K562 (cell line): ENCODE measurements at regions not wholly inside any gene's neighbourhood (a gene's known extent, or its start where the extent isn't known, plus 50 kb on each side); places are given as distances from the start of the nearest gene placed in this dataset.

Source experiments
- ATAC-seq: fragments of 200-7000 bp; cut with Tn5 transposase; 3 replicates; pipeline ENCODE4 v1.9.1; 2020; ENCODE audit warnings: moderate library complexity
- BruUV-seq: library from RNA; stranded (reverse); fragments of 400-500 nt; replicated peaks from 2 replicates; lab custom pipeline; 2021; lab: Mats Ljungman, UMichigan
- CTCF ChIA-PET: fragments of 300-600 bp; formaldehyde crosslinking; extraction: SDS; loops from one replicate; lab custom pipeline; 2021; ENCODE audit warnings: low intra/inter-chr PET ratio; lab: Yijun Ruan, JAX
- POLR2A ChIA-PET: fragments of 300-600, 350-650 bp; sonication (Branson Sonifier 250); formaldehyde crosslinking; extraction: SDS; loops from one replicate; lab custom pipeline; 2021; ENCODE audit warnings: antibody characterized with exemption, inconsistent platforms; lab: Yijun Ruan, JAX
- DNase-seq, 4 experiments: peaks; one replicate each; pipeline versions ENCODE4 v3.0.0 to v3.0.0-alpha.2; 2011 to 2018; ENCODE audit warnings: low spot score in 3 of 4, mixed read lengths in 3 of 4; ENCODE audit errors: extremely low read depth in 1 of 4
- FAIRE-seq: peaks from 2 replicates; lab custom pipeline; 2011; peaks lifted over from hg19 to GRCh38; lab: Jason Lieb, UNC
- H2AFZ ChIP-seq: 2 replicates; pipeline ENCODE4 v1.6.0; 2011; ENCODE audit warnings: low read depth, low read length, control low read depth, inconsistent platforms
- H3K27ac ChIP-seq: fragments of 200-600 bp; 3 replicates; pipeline ENCODE4 v1.8.0; 2011; ENCODE audit warnings: low read depth, mild to moderate bottlenecking, control low read depth, inconsistent platforms, low read length, moderate library complexity, mixed read lengths; ENCODE audit errors: extremely low read depth
- H3K27me3 ChIP-seq, 2 experiments: fragments of 300-600 bp in 1 of 2; 2 replicates in 1 of 2; 3 replicates in 1 of 2; pipeline versions ENCODE4 v1.6.0 to v1.8.0; 2011; ENCODE audit warnings: inconsistent platforms in 2 of 2, low read length in 2 of 2, mild to moderate bottlenecking in 1 of 2, mixed read lengths in 1 of 2, moderate library complexity in 1 of 2; ENCODE audit not compliant: control insufficient read depth in 2 of 2, insufficient read depth in 2 of 2
- H3K36me3 ChIP-seq: fragments of 300-600 bp; 3 replicates; pipeline ENCODE4 v1.8.0; 2011; ENCODE audit warnings: mild to moderate bottlenecking, low read length, inconsistent platforms; ENCODE audit not compliant: control insufficient read depth, insufficient read depth
- H3K4me1 ChIP-seq, 2 experiments: fragments of 200-600 bp in 1 of 2; replicated peaks in 1 of 2; 2 replicates in 1 of 2; 3 replicates in 1 of 2; pipeline versions ENCODE4 v1.5.1 to v1.8.0; 2011; ENCODE audit warnings: inconsistent platforms in 2 of 2, low read length in 2 of 2, mild to moderate bottlenecking in 1 of 2, mixed read lengths in 1 of 2, moderate library complexity in 1 of 2; ENCODE audit not compliant: control insufficient read depth in 2 of 2, insufficient read depth in 2 of 2
- H3K4me2 ChIP-seq: 2 replicates; pipeline ENCODE4 v1.6.1; 2011; ENCODE audit warnings: low read length, control low read depth, inconsistent platforms, mixed read lengths; ENCODE audit not compliant: insufficient read depth
- H3K4me3 ChIP-seq: fragments of 200-600 bp; sonication (generic), shearing (Covaris generic); 2 replicates; pipeline ENCODE4 v1.5.1; 2016; ENCODE audit warnings: control low read depth, inconsistent platforms
- H3K79me2 ChIP-seq: fragments of 200-600 bp; 3 replicates; pipeline ENCODE4 v1.8.0; 2011; ENCODE audit warnings: low read length, inconsistent platforms; ENCODE audit not compliant: control insufficient read depth, insufficient read depth
- H3K9ac ChIP-seq, 2 experiments: 2 replicates each; pipeline versions ENCODE4 v1.6.0 to v1.6.1; 2011; ENCODE audit warnings: low read depth in 2 of 2, low read length in 2 of 2, control low read depth in 1 of 2, inconsistent platforms in 1 of 2, mild to moderate bottlenecking in 1 of 2, mixed read lengths in 1 of 2; ENCODE audit not compliant: insufficient read depth in 1 of 2
- H3K9me1 ChIP-seq: one replicate; pipeline ENCODE4 v1.6.0; 2011; ENCODE audit warnings: inconsistent platforms, mild to moderate bottlenecking, low read length, moderate library complexity; ENCODE audit not compliant: control insufficient read depth, insufficient read depth
- H3K9me3 ChIP-seq: replicated peaks from 2 replicates; pipeline ENCODE4 v1.5.1; 2011; ENCODE audit warnings: low read depth, low read length, inconsistent platforms; ENCODE audit not compliant: control insufficient read depth, insufficient read depth
- H4K20me1 ChIP-seq: replicated peaks from 2 replicates; pipeline ENCODE4 v1.6.1; 2011; ENCODE audit warnings: low read length, inconsistent platforms, mixed read lengths; ENCODE audit not compliant: control insufficient read depth, insufficient read depth
- CBFA2T3 ChIP-seq: fragments of 450-650 bp; IDR thresholded peaks from 2 replicates; pipeline ENCODE4 v1.6.1; 2017
- CHD2 ChIP-seq: IDR thresholded peaks from 2 replicates; pipeline ENCODE4 v1.6.1; 2011; ENCODE audit warnings: low read depth, low read length
- CXXC5 ChIP-seq: fragments of 250-450 bp; sonication (Bioruptor Pico); IDR thresholded peaks from 2 replicates; pipeline ENCODE4 v1.8.0; 2022; ENCODE audit warnings: inconsistent platforms, mild to moderate bottlenecking, moderate library complexity
- HCFC1 ChIP-seq: IDR thresholded peaks from 2 replicates; pipeline ENCODE4 v1.6.1; 2012; ENCODE audit warnings: low read depth, low read length, improper control_type of control experiment
- HEY1 ChIP-seq: fragments of 250-450 bp; sonication (Bioruptor Pico); IDR thresholded peaks from 2 replicates; pipeline ENCODE4 v1.5.0; 2020; ENCODE audit warnings: mild to moderate bottlenecking, moderate library complexity, borderline replicate concordance
- PHB ChIP-seq: fragments of 250-450 bp; sonication (Bioruptor Pico); IDR thresholded peaks from 2 replicates; pipeline ENCODE4 v1.5.0; 2021
- XRCC5 ChIP-seq: fragments of 200-400 bp; formaldehyde crosslinking; IDR thresholded peaks from 2 replicates; pipeline ENCODE4 v1.6.1; 2017; ENCODE audit warnings: low read depth, mild to moderate bottlenecking, low read length
- ZNF589 ChIP-seq: fragments of 200-800 bp; sonication (Bioruptor generic); IDR thresholded peaks from 2 replicates; pipeline ENCODE4 v1.6.1; 2016; ENCODE audit warnings: low read depth, missing genetic modification characterization, missing compliant biosample characterization
- ZZZ3 ChIP-seq: fragments of 450-650 bp; IDR thresholded peaks from 2 replicates; pipeline ENCODE4 v1.6.1; 2016; ENCODE audit warnings: antibody characterized with exemption, mild to moderate bottlenecking, moderate library complexity
- WGBS: fragments of 100-300 bp; shearing (Covaris generic); methylation state at CpG from one replicate; pipeline ENCODE4 v1.1.6; 2016; ENCODE audit warnings: low coverage, mixed read lengths; ENCODE audit not compliant: insufficient coverage; ENCODE audit errors: missing lambda C conversion rate; 5-methylcytosine and 5-hydroxymethylcytosine counted together
- in situ Hi-C: fragments of 300-500 bp; cut with MboI; formaldehyde crosslinking; loops from 4 replicates; pipeline ENCODE4 v1.15.0; 2018; ENCODE audit warnings: inconsistent platforms, mixed read lengths
- intact Hi-C: fragments of 100-400 bp; cut with micrococcal nuclease; formaldehyde crosslinking; loops from 2 replicates; pipeline ENCODE4 v1.14.2; 2022
- TF ChIP-seq, protein P1 (sequence below): fragments of 450-650 bp; IDR thresholded peaks from 2 replicates; pipeline ENCODE4 v1.6.1; 2018; ENCODE audit not compliant: partially characterized antibody
- TF ChIP-seq, protein P2 (sequence below): fragments of 450-650 bp; IDR thresholded peaks from 2 replicates; pipeline ENCODE4 v1.6.1; 2016; ENCODE audit warnings: borderline replicate concordance

DNA sequence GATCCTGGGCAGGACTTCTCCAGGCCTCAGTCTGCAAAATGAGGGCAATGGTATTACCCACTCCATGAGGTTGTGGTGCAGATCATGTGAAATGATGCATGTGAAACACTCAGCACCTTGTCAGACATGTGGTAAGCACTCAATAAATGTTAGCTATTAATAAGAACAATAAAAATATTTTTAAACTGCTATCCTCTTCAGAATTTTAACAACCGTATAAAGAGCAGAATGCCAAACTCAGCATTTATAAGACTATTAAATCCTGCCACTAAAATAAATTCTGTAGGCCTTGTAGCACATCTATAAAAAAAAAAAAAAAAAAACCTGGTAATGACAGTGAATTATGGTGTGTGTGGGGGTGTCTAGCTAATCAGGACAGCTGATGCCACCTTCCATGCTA lies 213.9 kb upstream of the UMPS start:
- 0% methylated on average over 1 of the region's 1 CpG for WGBS
- POLR2A ChIA-PET: interaction anchor here (1.6 kb wide), 1 partner anchor 15 kb away, joined by 5 read pairs; no protein-coding TSS in a partner anchor
- in situ Hi-C loops: no loop called here

DNA sequence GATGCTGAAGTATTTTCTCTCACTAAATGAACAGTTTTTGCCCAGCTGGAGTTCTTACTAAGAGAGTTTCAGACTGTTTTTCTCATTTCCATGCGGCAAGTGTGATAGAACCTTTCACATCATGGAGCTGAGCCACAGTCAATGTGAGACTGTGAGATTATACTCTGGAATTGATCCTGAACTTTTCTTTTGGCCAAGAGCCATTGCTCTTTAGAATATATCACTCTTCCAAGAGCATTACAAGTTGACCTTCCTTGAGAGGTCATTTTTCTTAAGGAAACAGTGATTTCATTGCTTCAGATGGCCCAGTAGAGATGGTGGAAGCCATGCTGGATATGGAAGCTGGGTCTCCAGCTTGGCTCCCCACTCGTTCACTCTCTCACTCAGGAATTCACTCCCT lies 212.9 kb upstream of the UMPS start:
- Histone ChIP-seq H3K27ac (no peak overlapping the region), H3K4me2 (no peak overlapping the region), H3K27me3 (no peaks in the 10 kb centered on the region; a peak in 2 of 5 replicates), H3K4me1 (peaks cover 0 to 4% of the 10 kb centered on the region in 2 experiments; a peak in 2 of 5 replicates), H3K9ac (no peak overlapping the region), H3K9me3 (no peaks in the 10 kb centered on the region), H3K36me3 (no peaks in the 10 kb centered on the region), H3K79me2 (no peaks in the 10 kb centered on the region), H3K9me1 (no peaks in the 10 kb centered on the region), H2AFZ (no peak overlapping the region), H4K20me1 (no peaks in the 10 kb centered on the region), H3K4me3 (no peak overlapping the region)
- ATAC-seq: no peak
- ChIA-PET CTCF (no interaction called here), POLR2A (interaction anchor here (1.6 kb wide), 1 partner anchor 14 kb away, joined by 5 read pairs; no protein-coding TSS in a partner anchor)
- 0% methylated on average over 2 of the region's 2 CpGs for WGBS
- FAIRE-seq: no peak
- intact Hi-C loops: no loop called here
- BruUV-seq: no TSS peak
- in situ Hi-C loops: no loop called here
- DNase-seq: no peak
- TF ChIP-seq HEY1 (CRISPR knock-in tag) (no peak), XRCC5 (no peak), CHD2 (no peak)
- TF ChIP-seq, protein P1, sequence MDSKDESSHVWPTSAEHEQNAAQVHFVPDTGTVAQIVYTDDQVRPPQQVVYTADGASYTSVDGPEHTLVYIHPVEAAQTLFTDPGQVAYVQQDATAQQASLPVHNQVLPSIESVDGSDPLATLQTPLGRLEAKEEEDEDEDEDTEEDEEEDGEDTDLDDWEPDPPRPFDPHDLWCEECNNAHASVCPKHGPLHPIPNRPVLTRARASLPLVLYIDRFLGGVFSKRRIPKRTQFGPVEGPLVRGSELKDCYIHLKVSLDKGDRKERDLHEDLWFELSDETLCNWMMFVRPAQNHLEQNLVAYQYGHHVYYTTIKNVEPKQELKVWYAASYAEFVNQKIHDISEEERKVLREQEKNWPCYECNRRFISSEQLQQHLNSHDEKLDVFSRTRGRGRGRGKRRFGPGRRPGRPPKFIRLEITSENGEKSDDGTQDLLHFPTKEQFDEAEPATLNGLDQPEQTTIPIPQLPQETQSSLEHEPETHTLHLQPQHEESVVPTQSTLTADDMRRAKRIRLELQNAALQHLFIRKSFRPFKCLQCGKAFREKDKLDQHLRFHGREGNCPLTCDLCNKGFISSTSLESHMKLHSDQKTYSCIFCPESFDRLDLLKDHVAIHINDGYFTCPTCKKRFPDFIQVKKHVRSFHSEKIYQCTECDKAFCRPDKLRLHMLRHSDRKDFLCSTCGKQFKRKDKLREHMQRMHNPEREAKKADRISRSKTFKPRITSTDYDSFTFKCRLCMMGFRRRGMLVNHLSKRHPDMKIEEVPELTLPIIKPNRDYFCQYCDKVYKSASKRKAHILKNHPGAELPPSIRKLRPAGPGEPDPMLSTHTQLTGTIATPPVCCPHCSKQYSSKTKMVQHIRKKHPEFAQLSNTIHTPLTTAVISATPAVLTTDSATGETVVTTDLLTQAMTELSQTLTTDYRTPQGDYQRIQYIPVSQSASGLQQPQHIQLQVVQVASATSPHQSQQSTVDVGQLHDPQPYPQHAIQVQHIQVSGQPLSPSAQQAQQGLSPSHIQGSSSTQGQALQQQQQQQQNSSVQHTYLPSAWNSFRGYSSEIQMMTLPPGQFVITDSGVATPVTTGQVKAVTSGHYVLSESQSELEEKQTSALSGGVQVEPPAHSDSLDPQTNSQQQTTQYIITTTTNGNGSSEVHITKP: no peak
- TF ChIP-seq, protein P2, sequence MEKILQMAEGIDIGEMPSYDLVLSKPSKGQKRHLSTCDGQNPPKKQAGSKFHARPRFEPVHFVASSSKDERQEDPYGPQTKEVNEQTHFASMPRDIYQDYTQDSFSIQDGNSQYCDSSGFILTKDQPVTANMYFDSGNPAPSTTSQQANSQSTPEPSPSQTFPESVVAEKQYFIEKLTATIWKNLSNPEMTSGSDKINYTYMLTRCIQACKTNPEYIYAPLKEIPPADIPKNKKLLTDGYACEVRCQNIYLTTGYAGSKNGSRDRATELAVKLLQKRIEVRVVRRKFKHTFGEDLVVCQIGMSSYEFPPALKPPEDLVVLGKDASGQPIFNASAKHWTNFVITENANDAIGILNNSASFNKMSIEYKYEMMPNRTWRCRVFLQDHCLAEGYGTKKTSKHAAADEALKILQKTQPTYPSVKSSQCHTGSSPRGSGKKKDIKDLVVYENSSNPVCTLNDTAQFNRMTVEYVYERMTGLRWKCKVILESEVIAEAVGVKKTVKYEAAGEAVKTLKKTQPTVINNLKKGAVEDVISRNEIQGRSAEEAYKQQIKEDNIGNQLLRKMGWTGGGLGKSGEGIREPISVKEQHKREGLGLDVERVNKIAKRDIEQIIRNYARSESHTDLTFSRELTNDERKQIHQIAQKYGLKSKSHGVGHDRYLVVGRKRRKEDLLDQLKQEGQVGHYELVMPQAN: no peak

More for the DNA sequence above, 213.9 kb upstream of the UMPS start:
- H3K36me3 ChIP-seq: no peaks in the 10 kb centered on the region
- DNase-seq: no peak
- no peak overlapping the region for H3K27ac ChIP-seq
- CTCF ChIA-PET: no interaction called here
- no peak for ATAC-seq
- H3K9me1 ChIP-seq: no peaks in the 10 kb centered on the region
- BruUV-seq: no TSS peak
- H4K20me1 ChIP-seq: no peaks in the 10 kb centered on the region
- H3K9ac ChIP-seq: no peak overlapping the region
- FAIRE-seq: no peak
- no peak overlapping the region for H2AFZ ChIP-seq
- no peaks in the 10 kb centered on the region for H3K9me3 ChIP-seq
- intact Hi-C loops: no loop called here
- no peak for TF ChIP-seq PHB (CRISPR knock-in tag)
- TF ChIP-seq HCFC1: no peak
- TF ChIP-seq CXXC5 (CRISPR knock-in tag): no peak
- no peak for TF ChIP-seq ZZZ3
- no peak for TF ChIP-seq ZNF589 (CRISPR knock-in tag)
- no peak for TF ChIP-seq CBFA2T3
- TF ChIP-seq, all 486 proteins: peak for 0
- peaks cover 0 to 3% of the 10 kb centered on the region in 2 experiments; a peak in 2 of 5 replicates for H3K27me3 ChIP-seq
- no peak overlapping the region for H3K4me3 ChIP-seq
- H3K4me1 ChIP-seq: peaks cover 0 to 4% of the 10 kb centered on the region in 2 experiments; a peak in 2 of 5 replicates
- H3K4me2 ChIP-seq: no peak overlapping the region
- no peaks in the 10 kb centered on the region for H3K79me2 ChIP-seq
